ENCODE measurements at regions not wholly inside any gene's neighbourhood (a gene's known extent, or its start where the extent isn't known, plus 50 kb on each side); places are given as distances from the start of the nearest gene placed in this dataset.

GRCh38 chr18:41899535-41899934 is 55.5 kb upstream of the PIK3C3 start:
- no peak overlapping the region for H3K4me3 ChIP-seq (ENCODE audit: low read depth, low read length)
- TF ChIP-seq, protein P1, sequence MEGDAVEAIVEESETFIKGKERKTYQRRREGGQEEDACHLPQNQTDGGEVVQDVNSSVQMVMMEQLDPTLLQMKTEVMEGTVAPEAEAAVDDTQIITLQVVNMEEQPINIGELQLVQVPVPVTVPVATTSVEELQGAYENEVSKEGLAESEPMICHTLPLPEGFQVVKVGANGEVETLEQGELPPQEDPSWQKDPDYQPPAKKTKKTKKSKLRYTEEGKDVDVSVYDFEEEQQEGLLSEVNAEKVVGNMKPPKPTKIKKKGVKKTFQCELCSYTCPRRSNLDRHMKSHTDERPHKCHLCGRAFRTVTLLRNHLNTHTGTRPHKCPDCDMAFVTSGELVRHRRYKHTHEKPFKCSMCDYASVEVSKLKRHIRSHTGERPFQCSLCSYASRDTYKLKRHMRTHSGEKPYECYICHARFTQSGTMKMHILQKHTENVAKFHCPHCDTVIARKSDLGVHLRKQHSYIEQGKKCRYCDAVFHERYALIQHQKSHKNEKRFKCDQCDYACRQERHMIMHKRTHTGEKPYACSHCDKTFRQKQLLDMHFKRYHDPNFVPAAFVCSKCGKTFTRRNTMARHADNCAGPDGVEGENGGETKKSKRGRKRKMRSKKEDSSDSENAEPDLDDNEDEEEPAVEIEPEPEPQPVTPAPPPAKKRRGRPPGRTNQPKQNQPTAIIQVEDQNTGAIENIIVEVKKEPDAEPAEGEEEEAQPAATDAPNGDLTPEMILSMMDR (conservative IDR thresholded peaks at IDR 0.05; ENCODE audit: low read depth, low read length) = peak; percentile 27
- peak; percentile 14 for DNase-seq (ENCODE audit: low read depth)

DNA sequence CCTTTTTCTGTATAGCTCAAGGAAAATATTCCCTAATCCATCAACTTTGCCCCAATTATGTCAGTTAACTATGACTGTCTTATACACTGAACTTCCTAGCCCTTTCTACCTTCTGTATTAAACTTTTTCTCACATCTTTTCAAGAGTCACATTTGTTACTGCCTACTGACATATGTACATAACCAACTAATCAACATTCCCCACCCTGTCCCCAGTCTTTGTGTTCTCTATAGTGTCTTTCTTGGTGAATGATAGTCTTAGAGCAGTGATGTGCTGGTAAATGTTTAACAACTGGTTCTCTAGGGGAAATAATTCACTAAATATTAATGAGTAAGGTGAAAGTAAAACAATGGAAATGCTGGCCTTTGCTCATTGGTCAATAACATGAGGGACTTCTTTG is 61.6 kb upstream of the PIK3C3 start:
- TF ChIP-seq, protein P1 (conservative IDR thresholded peaks at IDR 0.05; ENCODE audit: low read depth, low read length) = no peak
- no peak for DNase-seq (ENCODE audit: low read depth)
- H3K4me3 ChIP-seq (ENCODE audit: low read depth, low read length) = no peak overlapping the region

DNA sequence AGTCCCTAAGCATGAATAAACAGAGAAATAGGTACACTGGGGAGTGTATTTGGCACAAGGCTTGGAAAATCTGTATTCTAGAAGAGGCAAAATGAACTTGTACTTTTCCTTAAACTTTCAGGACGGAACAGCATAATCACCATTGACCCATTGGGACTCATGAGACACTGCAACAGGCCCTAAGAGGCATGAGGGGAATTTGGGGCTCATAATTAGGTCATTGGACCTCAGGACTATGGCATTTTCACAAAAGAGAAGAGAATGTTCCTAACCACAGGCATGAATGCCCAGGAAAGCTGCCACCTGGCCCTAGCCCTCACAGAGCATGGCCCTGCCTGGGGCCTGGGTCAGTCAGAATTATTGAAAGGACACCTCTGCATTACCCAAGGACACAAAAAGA is 67.9 kb upstream of the PIK3C3 start:
- no peak overlapping the region for H3K4me3 ChIP-seq (ENCODE audit: low read depth, low read length)
- no peak for DNase-seq (ENCODE audit: low read depth)

DNA sequence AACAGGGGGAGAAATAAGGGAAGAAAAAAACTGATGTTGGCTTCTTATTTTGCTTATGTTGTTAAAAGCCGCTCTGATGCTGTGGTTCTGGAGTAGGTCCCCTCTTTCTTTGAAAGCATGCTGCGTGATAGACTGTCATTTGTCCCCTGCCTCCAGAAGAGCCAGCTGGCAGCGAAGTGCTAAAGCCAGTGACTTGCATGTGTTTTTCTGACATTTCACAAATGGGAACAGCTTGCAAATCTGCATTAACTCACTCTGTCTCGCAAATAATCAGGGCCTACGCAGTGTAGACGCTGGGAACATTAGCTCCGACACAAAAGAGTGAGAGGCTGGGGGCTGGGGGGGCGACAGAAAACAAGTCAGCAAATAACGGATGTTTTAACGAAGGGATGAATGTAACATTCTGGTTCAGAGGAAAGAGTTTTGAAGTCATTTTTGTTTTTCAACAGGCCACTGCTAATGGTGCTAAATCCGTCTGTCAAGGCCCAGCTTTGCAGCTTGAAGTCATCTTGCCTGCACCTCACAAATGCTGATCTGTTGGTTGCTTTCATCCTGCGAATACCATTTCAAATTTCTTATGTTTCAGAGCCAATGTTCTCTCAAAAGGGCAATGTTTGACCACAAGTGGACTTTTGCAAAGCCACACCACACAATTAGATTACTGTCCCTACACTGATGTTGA is 68.8 kb upstream of the PIK3C3 start:
- DNase-seq (ENCODE audit: low read depth) = no peak
- TF ChIP-seq, protein P1 (conservative IDR thresholded peaks at IDR 0.05; ENCODE audit: low read depth, low read length) = no peak
- no peak overlapping the region for H3K4me3 ChIP-seq (ENCODE audit: low read depth, low read length)

More for the DNA sequence above, 67.9 kb upstream of the PIK3C3 start:
- TF ChIP-seq, protein P1 (conservative IDR thresholded peaks at IDR 0.05; ENCODE audit: low read depth, low read length) = no peak

GRCh38 chr18:41881285-41881684 is 73.7 kb upstream of the PIK3C3 start:
- TF ChIP-seq, protein P1 (conservative IDR thresholded peaks at IDR 0.05; ENCODE audit: low read depth, low read length) = no peak
- peak; percentile 35 for DNase-seq (ENCODE audit: low read depth)
- no peak overlapping the region for H3K4me3 ChIP-seq (ENCODE audit: low read depth, low read length)

DNA sequence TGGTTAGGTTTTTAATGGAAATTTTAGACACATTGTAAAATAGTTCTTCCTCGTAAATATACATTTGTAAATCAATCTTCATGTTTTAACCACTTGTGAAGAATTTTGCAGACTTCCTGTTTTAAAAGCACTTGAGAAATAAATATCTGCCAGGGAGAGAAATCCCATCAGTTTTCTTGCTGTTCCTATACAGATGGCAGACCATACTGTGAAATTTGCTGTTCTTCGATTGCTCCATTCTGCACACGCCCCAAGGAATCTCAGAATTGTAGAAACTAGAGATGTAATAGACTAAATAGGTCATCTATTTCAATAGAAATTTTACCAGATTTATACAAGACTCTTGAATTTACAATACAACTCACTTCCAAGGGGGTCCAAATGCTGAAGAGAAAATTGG is 75.8 kb upstream of the PIK3C3 start:
- H3K4me3 ChIP-seq (ENCODE audit: low read depth, low read length) = no peak overlapping the region
- DNase-seq (ENCODE audit: low read depth) = no peak
- TF ChIP-seq, protein P1 (conservative IDR thresholded peaks at IDR 0.05; ENCODE audit: low read depth, low read length) = no peak
